GM10266 (cell line): ENCODE measurements at regions not wholly inside any gene's neighbourhood (a gene's known extent, or its start where the extent isn't known, plus 50 kb on each side); places are given as distances from the start of the nearest gene placed in this dataset.

Source experiments
- DNase-seq: peaks from one replicate; pipeline ENCODE4 v3.0.0; 2012; ENCODE audit errors: extremely low spot score
- CTCF ChIP-seq: IDR thresholded peaks from 2 replicates; pipeline ENCODE4 v1.5.1; 2012; ENCODE audit warnings: mild to moderate bottlenecking, low read depth; ENCODE audit not compliant: control insufficient read depth, insufficient read depth; ENCODE audit errors: missing control alignments

GRCh38 chr5:23579566-23579965 is 72.2 kb downstream of the PRDM9 start:
- no peak for DNase-seq
- no peak for TF ChIP-seq CTCF

- DNase-seq: no peak
- TF ChIP-seq CTCF: no peak
These were observed 75.7 kb downstream of the PRDM9 start for GRCh38 chr5:23583081-23583480.

DNA sequence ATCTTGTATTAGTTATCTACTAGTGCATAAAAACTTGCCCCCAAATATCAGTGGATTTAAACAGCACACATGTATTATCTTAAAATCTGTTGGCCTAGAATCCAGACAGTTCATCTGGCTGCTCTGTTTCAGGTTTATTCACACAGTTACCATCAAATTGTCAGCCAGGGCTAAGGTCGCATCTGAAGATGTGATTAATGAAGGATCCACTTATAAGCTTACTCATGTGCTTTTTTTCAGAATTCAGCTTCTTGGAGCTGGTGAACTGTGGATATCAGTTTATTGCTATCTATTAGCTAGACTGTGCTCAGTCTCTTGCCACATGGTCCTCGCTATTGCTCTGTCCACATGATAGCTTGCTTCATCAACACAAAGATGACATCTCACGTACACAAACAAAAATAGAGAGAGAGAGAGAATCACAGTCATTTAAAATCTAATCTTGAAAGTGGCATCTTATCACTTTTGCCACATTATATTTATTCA is 81.5 kb downstream of the PRDM9 start:
- TF ChIP-seq CTCF: no peak
- no peak for DNase-seq

DNA sequence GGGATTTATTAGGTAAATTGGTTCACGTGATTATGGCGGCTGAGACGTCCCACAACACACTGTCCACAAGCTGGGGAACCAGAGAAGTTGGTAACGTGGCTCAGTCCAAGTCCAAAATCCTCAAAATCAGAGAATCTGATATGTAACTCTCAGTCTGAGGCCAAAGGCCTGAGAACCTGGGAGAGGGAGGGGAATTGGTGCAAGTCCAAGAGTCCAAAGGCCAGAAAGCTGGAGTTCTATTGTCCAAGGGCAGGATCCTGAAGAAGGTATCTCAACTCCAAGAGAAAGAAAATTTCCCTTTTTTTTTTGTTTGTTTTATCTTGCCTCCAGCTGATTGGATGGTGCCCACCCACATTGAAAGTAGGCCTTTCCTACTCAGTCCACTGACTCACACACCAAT is 83.8 kb downstream of the PRDM9 start:
- no peak for TF ChIP-seq CTCF
- no peak for DNase-seq

GRCh38 chr5:23606927-23607326 is 99.5 kb downstream of the PRDM9 start:
- no peak for DNase-seq
- TF ChIP-seq CTCF: no peak

DNA sequence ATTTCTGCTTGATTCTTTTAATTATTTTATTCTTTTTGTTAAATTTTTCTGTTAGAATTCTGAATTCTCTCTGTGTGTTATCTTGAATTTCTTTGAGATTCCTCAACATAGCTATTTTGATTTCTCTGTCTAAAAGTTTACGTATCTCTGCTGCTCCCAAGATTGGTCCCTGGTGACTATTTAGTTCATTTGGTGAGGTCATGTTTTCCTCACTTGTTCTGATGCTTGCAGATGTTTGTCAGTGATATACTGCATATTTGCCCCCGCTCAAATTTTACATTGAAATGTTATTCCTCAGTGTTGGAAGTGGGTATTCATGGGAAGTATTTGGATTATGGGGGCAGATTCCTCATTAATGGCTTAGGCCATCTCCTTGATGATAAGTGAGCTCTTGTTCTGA is 105.3 kb downstream of the PRDM9 start:
- no peak for TF ChIP-seq CTCF
- DNase-seq: no peak

DNA sequence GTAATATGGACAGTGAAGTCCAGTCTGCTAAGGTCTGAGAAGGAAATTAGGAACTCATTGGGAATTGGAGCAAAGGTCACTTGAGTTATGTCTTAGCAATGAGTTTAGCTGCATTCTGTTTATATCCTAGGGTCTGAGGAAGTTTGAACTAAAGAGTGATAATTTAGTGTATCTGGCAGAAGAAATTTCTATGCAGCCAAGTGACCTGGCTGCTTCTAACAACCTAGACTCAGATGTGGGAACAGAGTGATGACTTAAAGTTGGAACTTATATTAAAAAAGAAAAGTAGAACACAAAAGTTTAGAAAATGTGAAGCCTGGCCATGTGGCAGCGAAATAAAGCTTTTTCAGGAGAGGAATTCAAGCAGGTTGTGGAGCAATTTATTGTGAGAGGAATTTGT is 106.2 kb downstream of the PRDM9 start:
- no peak for DNase-seq
- TF ChIP-seq CTCF: no peak
